Erythroblast (primary cell): ENCODE measurements at regions not wholly inside any gene's neighbourhood (a gene's known extent, or its start where the extent isn't known, plus 50 kb on each side); places are given as distances from the start of the nearest gene placed in this dataset.

Experiments used
- DNase-seq, 2 experiments: peaks; one replicate each; lab custom pipeline; 2025; lab: John Stamatoyannopoulos, UW
- GATA1 ChIP-seq: IDR thresholded peaks from 2 replicates; pipeline ENCODE4 v1.6.1; 2011; ENCODE audit warnings: low read depth, mild to moderate bottlenecking, control low read depth, low read length, moderate library complexity
- POLR2A ChIP-seq: IDR thresholded peaks from 2 replicates; pipeline ENCODE4 v1.6.1; 2011; ENCODE audit warnings: mild to moderate bottlenecking, low read length

DNA sequence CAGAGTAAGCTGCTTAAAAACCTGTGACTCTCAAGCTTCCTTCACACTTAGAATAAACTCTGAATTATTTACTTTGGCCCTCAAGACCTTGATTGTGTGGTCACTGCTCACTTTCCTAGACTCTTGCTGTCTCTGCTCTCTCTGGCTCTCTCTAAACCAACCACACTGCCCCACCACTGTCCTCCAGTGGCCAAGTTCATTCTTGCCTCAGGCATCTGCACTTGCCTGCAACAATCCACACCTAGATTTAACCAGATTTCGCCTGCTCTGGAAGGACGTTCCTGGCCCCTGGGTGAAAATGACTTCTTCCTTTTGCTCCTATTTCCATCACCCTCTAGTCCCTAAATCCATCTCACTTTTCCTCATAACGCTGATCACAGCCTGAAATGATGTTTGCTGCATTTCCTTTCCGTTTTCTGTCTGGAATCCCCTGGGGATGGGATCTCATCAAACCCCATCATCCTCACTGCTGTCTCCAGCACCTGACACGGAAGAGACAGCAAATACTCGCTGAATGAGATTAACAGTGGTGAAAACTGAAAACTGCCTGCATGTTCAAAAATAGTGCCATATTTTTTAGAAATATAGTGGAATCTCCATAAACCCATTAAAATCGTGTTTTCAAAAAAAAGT, 232.6 kb downstream of the UQCRFS1 start:
- TF ChIP-seq GATA1, result no peak
- no peak for TF ChIP-seq POLR2A
- DNase-seq, result no peak

DNA sequence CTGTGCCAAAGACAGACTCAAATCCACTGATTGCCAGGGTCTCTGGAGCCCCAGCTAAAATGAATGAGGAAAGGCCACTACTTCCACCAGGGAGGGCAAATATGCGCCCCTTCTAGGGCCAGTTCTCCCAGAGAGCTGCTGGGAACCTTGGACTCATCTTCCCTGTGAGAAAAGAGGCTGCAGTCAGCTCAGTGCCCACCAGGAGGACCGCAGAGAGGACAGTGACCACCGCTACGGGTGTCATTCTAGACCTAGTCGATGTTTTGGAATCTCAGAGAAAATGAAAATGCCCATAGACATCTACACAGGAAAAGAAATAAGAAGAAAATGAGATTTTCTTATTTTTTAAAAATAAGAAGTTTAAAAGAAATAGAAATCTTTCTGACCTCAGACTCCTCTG, 235.1 kb downstream of the UQCRFS1 start:
- no peak for DNase-seq
- TF ChIP-seq POLR2A (no peak), GATA1 (no peak)

DNA sequence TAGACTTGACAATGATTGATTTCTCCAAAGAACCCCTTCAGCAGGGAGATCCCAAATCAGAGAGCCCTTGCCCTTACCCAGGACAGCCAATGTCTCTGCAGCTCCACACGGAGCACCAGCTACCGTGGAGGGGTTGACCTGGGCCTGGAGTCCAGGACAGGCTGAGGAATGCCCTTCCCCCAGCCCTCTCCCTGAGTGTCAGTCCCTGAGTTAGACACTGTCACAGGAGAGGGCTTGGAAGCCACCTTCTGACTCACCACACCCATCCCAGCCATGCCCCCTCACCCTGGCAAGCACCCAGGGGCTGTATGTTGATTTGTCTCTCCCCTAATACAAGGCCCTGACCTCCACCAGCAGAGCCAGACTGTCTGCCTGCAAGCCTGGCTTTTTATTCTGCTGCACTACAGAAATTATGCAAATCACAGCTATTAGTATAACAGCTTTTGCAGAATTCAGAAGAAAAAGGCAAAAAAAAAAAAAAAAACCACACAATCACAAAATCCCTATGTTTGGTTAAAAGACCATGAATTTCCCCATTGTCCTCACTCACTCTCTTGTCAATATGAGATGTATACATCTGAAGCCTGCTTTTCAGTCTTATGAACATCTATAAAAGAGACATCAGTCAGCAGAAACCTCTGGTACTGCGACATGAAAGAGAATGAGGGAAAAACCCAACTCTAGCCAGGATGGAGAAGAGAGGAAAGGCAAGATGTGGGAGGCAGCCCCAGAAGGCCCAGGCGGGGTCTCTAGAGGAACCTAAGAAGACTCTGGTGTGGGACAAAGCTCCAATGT, 240.7 kb downstream of the UQCRFS1 start:
- TF ChIP-seq POLR2A (no peak), GATA1 (no peak)
- no peak for DNase-seq

DNA sequence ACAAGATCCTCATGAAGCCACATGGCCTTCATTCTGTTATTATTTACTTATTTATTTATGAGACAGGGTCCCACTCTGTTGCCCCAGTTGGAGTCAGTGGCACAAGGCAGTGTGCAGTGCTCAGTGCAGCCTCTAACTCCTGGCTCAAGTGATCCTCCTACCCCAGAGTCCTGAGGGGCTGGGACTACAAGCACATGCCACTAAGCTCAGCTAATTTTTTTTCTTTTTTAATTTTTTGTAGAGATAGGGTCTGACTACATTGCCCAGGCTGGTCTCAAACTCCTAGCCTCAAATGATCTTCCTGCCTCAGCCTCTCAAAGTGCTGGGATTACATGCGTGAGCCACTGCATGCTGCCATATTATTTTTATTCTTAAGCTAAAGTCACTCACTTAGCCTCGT, 241.4 kb downstream of the UQCRFS1 start:
- no peak for DNase-seq

DNA sequence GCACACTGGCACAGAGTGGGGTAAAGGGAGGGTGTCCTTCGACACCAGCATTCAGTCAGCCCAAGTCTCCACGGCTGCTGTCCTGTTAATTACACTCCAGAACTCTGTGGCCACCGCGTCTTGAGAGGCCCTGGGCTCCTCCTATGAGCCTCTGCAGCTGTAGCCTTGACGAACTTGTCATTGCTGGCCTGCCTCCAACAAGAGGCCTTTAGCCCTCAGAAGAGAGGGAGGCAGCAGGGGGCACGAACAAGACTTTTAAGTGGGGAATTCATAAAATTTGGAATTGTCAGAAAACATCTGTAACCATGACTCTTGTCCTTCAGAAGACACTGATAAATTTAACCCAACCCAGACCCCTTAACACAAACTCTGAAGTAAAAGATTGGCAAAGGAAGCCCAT, 241.9 kb downstream of the UQCRFS1 start:
- no peak for TF ChIP-seq GATA1
- no peak for TF ChIP-seq POLR2A
- DNase-seq, result no peak

More for the DNA sequence above, 241.4 kb downstream of the UQCRFS1 start:
- TF ChIP-seq GATA1 (no peak), POLR2A (no peak)

DNA sequence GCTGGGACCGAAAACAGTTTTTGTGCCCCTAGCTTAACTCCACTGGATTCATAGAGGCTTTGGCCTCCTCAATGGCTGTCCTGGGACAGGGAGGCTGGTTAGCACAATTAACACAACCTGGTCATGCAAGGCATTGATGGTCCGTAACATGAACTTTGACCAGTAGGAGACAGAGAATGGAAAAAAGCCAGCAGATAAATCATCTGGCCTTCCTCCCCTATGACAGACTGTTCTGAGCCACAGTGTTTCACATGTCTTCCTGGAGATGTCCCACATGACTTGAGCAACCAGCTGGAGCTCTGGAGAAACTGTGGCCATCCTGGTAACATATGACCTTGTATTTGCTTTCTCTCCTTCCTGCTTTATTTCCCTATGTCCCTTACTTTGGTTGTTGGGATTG, 244.2 kb downstream of the UQCRFS1 start:
- DNase-seq, result no peak
- TF ChIP-seq GATA1 (no peak), POLR2A (no peak)

DNA sequence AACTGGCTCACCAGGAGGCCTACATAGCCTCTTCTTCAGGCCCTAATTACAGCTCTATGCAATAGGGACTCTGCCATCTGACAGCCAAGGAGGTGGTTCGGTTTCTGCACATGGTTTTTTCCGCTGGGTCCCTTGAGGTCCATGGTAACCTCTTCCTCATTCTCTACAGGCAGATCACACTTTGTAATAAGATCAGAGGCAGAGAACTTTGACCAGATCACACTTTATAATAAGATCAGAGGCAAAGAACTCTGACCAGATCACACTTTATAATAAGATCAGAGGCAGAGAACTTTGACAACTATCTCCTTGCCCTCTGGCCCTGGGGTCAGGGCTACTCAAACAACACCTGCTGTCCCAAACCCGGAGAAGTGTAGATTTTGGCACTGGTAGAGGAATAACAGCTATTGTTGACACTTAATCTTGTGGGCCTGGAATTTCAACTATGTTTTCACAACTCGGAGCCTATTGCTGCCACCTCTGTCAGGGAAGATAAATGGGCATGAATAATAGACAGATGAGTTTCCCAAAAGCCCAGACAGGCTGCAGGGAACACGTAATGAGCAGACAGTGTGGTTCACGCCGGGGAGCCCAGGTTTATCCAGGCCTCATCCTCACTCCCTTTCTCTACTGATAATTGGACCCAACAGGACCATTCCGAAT, 246.1 kb downstream of the UQCRFS1 start:
- TF ChIP-seq POLR2A, result no peak
- no peak for TF ChIP-seq GATA1
- DNase-seq, result no peak

DNA sequence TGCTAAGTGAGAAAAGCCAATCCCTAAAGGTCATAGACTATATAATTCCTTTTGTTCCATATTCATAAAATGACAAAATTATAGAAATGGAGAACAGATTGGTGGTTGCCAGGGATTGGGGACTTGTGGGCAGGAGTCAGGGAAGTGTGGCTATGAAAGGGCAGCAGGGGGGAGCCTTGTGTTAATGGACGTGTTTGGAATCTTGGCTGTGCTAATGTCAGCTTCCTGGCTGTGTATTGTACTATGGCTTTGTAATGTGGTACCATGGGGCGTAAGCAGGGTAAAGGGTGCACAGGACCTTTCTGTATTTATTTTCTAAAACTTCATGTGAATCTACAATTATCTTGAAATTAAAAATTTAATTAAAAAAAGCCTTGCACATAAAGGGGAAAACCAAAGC, 248.5 kb downstream of the UQCRFS1 start:
- no peak for DNase-seq
- no peak for TF ChIP-seq GATA1
- TF ChIP-seq POLR2A, result no peak

DNA sequence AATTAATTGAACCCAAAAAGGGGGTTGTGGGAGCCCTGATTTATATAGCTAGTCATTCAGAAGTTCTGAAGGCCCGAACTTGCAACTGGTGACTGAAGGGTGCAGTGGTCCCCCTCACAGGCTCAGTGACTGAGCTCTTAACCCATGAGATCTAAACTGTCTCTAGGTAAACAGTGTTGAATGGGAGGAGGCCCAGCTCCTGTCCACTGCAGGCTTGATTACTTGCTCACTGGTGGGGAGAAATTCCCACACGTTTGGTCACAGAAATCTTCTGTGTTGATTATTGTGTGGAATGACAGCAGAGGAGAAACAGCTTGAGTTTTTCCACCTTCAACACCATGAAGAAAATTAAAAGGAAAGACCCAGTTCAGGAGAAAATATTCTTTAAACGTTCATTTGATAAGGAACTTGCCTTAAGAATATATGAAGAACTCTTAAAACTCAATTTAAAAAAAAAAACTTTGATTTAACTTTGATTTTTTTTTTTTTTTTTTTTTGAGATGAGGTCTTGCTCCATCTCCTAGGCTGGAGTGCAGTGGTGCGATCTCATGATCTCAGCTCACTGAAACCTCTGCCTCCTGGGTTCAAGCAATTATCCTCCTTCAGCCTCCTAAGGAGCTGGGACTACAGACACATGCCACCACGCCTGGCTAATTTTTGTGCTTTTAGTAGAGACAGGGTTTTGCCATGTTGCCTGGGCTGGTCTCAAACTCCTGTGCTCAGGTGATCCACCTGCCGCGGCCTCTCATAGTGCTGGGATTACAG, 249.3 kb downstream of the UQCRFS1 start:
- no peak for DNase-seq
- TF ChIP-seq POLR2A (no peak), GATA1 (no peak)

DNA sequence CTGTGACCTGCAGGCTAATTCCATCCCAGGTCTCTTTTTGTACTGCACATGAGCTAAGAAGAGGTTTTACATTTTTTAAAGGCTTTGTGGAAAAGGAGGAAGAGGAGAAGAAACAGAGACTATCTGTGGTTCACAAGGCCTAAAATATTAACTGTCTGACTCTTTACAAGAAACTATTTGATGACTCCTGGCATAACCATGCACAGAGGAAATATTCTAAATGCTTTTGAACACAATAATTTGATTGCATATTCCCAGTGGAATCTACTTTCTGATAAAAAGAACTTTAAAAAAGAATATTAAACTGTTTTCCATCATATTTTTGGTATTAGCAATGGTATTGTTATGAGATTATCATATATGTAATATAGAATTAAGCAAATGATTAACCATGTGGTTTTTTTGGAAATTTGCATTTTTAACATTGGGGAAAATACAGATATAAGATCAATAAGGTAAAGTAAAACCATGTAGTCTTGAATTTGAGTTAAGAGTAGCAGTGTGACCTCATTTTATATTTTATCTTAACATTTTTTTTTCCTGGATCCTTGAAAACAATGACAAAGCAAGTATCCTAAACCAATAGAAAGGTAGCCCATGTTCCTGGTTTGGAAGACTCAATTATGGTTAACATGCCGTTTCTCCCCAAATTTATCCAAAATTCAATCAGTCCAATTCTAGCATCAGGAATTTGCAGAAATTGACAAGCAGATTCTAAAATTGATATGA, 251.0 kb downstream of the UQCRFS1 start:
- no peak for DNase-seq
- TF ChIP-seq POLR2A (no peak), GATA1 (no peak)

DNA sequence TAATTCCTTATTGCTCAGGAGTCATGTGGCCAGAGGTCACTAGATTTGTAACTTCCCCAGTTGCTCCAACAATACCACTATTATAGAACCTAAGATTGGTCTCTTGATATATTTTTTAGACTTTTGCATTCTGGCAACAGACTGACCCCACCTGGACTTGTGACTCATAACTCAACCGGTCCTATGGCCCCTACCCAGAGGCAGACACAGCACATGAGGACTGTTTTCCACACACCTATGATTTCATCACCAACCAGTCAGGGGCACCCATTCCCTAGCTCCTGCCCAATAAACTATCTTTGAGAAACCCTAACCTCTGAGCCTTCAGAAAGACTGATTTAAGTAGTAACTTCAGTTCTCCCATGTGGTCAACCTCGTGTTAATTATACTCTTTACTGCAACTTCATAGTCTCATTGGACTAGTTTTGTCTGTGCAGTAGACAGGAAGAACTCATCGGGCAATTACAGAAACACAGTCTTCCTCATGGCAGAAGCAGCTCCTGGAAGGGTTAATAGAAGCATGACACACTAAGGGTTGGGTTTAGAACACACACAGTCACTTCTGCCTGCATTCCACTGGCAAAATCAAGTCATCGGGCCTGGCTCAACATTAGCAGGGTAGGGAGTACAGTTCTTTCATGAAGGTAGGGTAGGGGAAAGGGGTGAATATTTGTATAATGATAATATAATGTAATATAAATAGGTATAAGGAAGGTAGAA, 251.8 kb downstream of the UQCRFS1 start:
- no peak for DNase-seq
- TF ChIP-seq GATA1 (no peak), POLR2A (no peak)

DNA sequence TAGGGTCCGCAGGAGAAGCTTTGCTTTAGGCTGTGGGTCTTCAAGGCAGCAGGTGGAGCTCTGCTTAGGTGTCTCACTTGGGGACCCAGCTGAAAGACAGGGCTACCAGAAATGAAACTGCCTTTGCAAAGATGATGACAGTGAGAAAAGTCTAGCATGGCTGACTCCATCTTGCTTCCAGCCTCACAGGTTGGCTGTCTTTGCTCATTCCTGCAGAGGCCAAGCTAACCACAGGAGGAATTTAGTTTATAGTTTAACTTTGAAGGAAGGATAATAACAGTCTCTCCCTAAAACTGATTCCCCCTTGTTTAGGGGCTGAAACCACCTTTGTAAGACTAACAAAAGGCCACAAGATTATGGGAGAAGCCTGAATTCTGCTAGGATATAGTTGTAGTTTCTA, 252.4 kb downstream of the UQCRFS1 start:
- DNase-seq, result no peak
- TF ChIP-seq GATA1, result no peak

DNA sequence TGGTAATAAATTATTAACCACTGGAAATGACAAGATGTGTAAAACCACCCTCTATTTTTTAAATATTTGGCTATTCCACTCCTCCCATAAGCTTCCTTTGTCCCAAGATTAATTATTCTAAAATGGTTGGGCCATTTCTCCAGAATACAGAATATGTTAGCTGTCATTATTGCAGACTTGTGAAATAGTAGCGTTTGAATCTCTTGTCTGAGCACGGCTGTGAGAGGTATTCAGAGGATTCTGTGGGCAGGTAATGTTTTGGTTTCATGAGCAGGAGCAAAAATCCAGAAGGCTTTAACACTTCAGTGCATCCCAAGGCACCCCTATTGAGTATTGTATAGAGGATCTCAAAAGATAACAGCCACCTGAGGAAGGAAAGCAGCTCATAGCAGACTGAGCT, 256.0 kb downstream of the UQCRFS1 start:
- TF ChIP-seq GATA1 (no peak), POLR2A (no peak)
- no peak for DNase-seq
